ENCODE measurements at regions not wholly inside any gene's neighbourhood (a gene's known extent, or its start where the extent isn't known, plus 50 kb on each side); places are given as distances from the start of the nearest gene placed in this dataset.

- TF ChIP-seq, protein P1, sequence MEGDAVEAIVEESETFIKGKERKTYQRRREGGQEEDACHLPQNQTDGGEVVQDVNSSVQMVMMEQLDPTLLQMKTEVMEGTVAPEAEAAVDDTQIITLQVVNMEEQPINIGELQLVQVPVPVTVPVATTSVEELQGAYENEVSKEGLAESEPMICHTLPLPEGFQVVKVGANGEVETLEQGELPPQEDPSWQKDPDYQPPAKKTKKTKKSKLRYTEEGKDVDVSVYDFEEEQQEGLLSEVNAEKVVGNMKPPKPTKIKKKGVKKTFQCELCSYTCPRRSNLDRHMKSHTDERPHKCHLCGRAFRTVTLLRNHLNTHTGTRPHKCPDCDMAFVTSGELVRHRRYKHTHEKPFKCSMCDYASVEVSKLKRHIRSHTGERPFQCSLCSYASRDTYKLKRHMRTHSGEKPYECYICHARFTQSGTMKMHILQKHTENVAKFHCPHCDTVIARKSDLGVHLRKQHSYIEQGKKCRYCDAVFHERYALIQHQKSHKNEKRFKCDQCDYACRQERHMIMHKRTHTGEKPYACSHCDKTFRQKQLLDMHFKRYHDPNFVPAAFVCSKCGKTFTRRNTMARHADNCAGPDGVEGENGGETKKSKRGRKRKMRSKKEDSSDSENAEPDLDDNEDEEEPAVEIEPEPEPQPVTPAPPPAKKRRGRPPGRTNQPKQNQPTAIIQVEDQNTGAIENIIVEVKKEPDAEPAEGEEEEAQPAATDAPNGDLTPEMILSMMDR (conservative IDR thresholded peaks at IDR 0.05; ENCODE audit: low read depth in 2 of 2) = no peak
- TF ChIP-seq POLR2AphosphoS5 (IDR thresholded peaks at IDR 0.05; ENCODE audit: low read depth) (no peak), EZH2 (IDR thresholded peaks at IDR 0.05; ENCODE audit: low read depth, unreplicated experiment) (no peak), ZNF114 (CRISPR knock-in tag; IDR thresholded peaks at IDR 0.05) (no peak), JUNB (IDR thresholded peaks at IDR 0.05; ENCODE audit: unreplicated experiment) (no peak), CREB1 (CRISPR knock-in tag; IDR thresholded peaks at IDR 0.05; ENCODE audit: low read depth) (no peak)
These were observed 236.5 kb upstream of the NPSR1 start (continued) for GRCh38 chr7:34421526-34421925.

DNA sequence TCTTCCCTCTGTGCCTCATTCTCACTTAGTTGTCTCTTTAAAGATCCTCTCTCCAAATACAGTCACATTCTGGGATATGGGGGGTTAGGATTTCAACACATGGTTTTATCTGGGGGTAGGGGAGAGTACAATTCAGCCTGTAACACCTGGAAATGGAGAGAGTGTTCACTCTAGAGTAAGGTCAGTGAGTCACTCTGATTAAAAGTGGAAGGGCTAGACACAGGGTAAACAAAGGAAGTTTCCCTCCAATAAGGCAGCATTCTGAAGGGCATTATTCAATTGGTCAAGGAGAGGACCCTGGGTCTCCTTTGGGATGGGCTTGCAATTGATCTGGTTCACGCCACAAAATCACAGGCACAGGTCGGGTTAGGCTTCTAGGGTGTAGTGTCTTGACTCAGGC is 232.8 kb upstream of the NPSR1 start:
- Histone ChIP-seq H4K20me1 (replicated peaks; ENCODE audit: insufficient read depth) (no peaks in the 10 kb centered on the region), H3K79me2 (replicated peaks; ENCODE audit: insufficient read depth) (no peaks in the 10 kb centered on the region), H3F3A (replicated peaks; ENCODE audit: low read depth) (no peaks in the 10 kb centered on the region), H3K4me1 (ENCODE audit: insufficient read depth) (no peaks in the 10 kb centered on the region), H3K27me3 (ENCODE audit: insufficient read depth) (no peaks in the 10 kb centered on the region), H2AFZ (no peak overlapping the region), H3K4me2 (no peak overlapping the region), H3K4me3 (no peak overlapping the region), H3K9me2 (ENCODE audit: insufficient read depth) (no peaks in the 10 kb centered on the region; the same call in 1 of the 2 replicates), H3K36me3 (ENCODE audit: insufficient read depth) (no peaks in the 10 kb centered on the region), H3K27ac (ENCODE audit: low read depth) (no peak overlapping the region)
- no peak for ATAC-seq
- Mint-ChIP-seq H3K36me3 (ENCODE audit: low read depth) (peaks cover under 1% of the 10 kb centered on the region; the same call in 2 of the 3 replicates), H3K4me1 (no peaks in the 10 kb centered on the region), H3K9me3 (peaks cover 2% of the 10 kb centered on the region), H3K27me3 (ENCODE audit: insufficient read depth, low read depth, poor library complexity) (no peaks in the 10 kb centered on the region), H3K4me3 (no peak overlapping the region), H3K27ac (no peak overlapping the region)
- DNase-seq (ENCODE audit: low spot score) = no peak
- TF ChIP-seq, protein P1 (conservative IDR thresholded peaks at IDR 0.05; ENCODE audit: low read depth in 2 of 2) = no peak
- TF ChIP-seq ZNF114 (CRISPR knock-in tag; IDR thresholded peaks at IDR 0.05) (no peak), EZH2 (IDR thresholded peaks at IDR 0.05; ENCODE audit: low read depth, unreplicated experiment) (no peak), NANOG (IDR thresholded peaks at IDR 0.05; ENCODE audit: borderline replicate concordance) (no peak)

DNA sequence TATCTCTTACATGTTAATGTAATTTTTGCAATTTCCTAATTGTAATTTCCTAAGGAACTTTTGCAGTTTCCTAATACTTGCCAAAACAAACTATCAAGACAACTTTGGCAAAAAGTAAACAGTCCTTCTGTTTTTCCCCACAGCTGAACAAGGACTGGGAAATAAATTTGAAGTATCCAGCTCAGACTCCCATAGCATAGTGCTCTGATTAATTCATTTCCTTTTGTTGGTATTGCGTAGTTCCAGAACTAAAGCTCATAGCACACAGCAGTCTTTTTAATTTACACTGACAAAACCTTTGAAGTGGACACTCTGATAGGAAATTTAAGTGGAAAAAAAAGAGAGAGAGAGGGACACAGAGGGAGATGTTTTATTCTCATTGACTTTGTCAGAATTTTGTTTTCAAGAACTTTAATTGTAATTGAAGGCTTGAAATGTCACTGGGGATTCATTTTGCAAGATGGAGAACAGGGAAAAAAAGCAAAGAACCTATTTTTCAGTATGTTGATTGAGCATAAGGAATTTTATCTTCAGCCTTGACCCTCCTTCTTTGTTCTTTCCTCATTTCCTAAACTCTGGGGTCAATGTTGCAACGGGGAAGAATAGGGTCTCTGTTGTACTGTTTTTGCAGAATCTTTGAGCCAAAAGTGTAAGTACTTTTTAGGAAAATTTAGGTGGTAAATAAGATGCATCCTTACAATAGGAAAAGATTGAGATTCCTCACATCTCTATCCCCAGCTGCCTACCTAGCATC is 232.2 kb upstream of the NPSR1 start:
- Mint-ChIP-seq H3K36me3 (ENCODE audit: low read depth) (peaks cover 6% of the 10 kb centered on the region), H3K4me3 (no peak overlapping the region), H3K9me3 (peaks cover 8% of the 10 kb centered on the region), H3K27ac (no peak overlapping the region), H3K27me3 (ENCODE audit: insufficient read depth, low read depth, poor library complexity) (no peaks in the 10 kb centered on the region), H3K4me1 (no peaks in the 10 kb centered on the region)
- H3K27ac ChIP-seq (ENCODE audit: low read depth) = no peak overlapping the region
- ATAC-seq (no peak), DNase-seq (ENCODE audit: low spot score) (no peak)
- H3K4me3 ChIP-seq = no peak overlapping the region
- H3K9me2 ChIP-seq (ENCODE audit: insufficient read depth) = no peaks in the 10 kb centered on the region; the same call in 1 of the 2 replicates
- no peak overlapping the region for H2AFZ ChIP-seq
- H4K20me1 ChIP-seq (replicated peaks; ENCODE audit: insufficient read depth) = no peaks in the 10 kb centered on the region
- H3K27me3 ChIP-seq (ENCODE audit: insufficient read depth) = no peaks in the 10 kb centered on the region
- H3K4me1 ChIP-seq (ENCODE audit: insufficient read depth) = no peaks in the 10 kb centered on the region
- H3K36me3 ChIP-seq (ENCODE audit: insufficient read depth) = no peaks in the 10 kb centered on the region
- H3F3A ChIP-seq (replicated peaks; ENCODE audit: low read depth) = no peaks in the 10 kb centered on the region
- H3K4me2 ChIP-seq = no peak overlapping the region
- H3K79me2 ChIP-seq (replicated peaks; ENCODE audit: insufficient read depth) = no peaks in the 10 kb centered on the region
- TF ChIP-seq, protein P1 (conservative IDR thresholded peaks at IDR 0.05; ENCODE audit: low read depth in 2 of 2) = no peak
- TF ChIP-seq ZNF331 (CRISPR knock-in tag; IDR thresholded peaks at IDR 0.05; ENCODE audit: low read depth) = no peak
- no peak for TF ChIP-seq JUNB (IDR thresholded peaks at IDR 0.05; ENCODE audit: unreplicated experiment)

Data from GM23338 (cell line).